Left colon (tissue), 2 donors: ENCODE measurements at regions not wholly inside any gene's neighbourhood (a gene's known extent, or its start where the extent isn't known, plus 50 kb on each side); places are given as distances from the start of the nearest gene placed in this dataset.

Experiments
- ATAC-seq: fragments of 200-7000 bp; cut with Tn5 transposase; one replicate; pipeline ENCODE4 v1.9.1; 2020; ENCODE audit warnings: mild to moderate bottlenecking, moderate library complexity
- DNase-seq, 2 donors: peaks; one replicate each; pipeline ENCODE4 v3.0.0-alpha.2; 2020
- intact Hi-C, 2 donors: fragments of 100-400 bp; cut with DNase I in 1 of 2; cut with micrococcal nuclease in 1 of 2; formaldehyde crosslinking; loops; one replicate each; pipeline versions ENCODE4 v1.11.2 to v1.14.0; 2022; cut with DNase I, micrococcal nuclease
- donor health status: DM: no; HTN: no; CAD: no.
- donor health status: DM: yes; HTN: yes; CAD: no.

- intact Hi-C loops = no loop called here
- DNase-seq = no peak
These were observed 242.8 kb upstream of the CXCR4 start for GRCh38 chr2:136360790-136361189.

GRCh38 chr2:136359121-136359965 is 241.4 kb upstream of the CXCR4 start:
- ATAC-seq (no peak), DNase-seq (no peak)
- intact Hi-C loops = no loop called here

More at GRCh38 chr2:136360790-136361189, 242.8 kb upstream of the CXCR4 start:
- ATAC-seq = no peak

GRCh38 chr2:136358576-136358975 is 240.6 kb upstream of the CXCR4 start:
- intact Hi-C loops = no loop called here

GRCh38 chr2:136357007-136357380 is 239.0 kb upstream of the CXCR4 start:
- DNase-seq = no peak
- ATAC-seq = no peak
- intact Hi-C loops = no loop called here

More at GRCh38 chr2:136358576-136358975, 240.6 kb upstream of the CXCR4 start:
- ATAC-seq (no peak), DNase-seq (no peak)

GRCh38 chr2:136356125-136357006 is 238.4 kb upstream of the CXCR4 start:
- intact Hi-C loops = no loop called here
- ATAC-seq = no peak

GRCh38 chr2:136351684-136352083 is 233.7 kb upstream of the CXCR4 start:
- DNase-seq (no peak), ATAC-seq (no peak)
- intact Hi-C loops = no loop called here

More at GRCh38 chr2:136356125-136357006, 238.4 kb upstream of the CXCR4 start:
- no peak for DNase-seq

- ATAC-seq (no peak), DNase-seq (no peak)
- intact Hi-C loops = no loop called here
These were observed 230.0 kb upstream of the CXCR4 start for GRCh38 chr2:136347981-136348380.

GRCh38 chr2:136344339-136344738 is 226.4 kb upstream of the CXCR4 start:
- intact Hi-C loops = no loop called here
- DNase-seq (no peak), ATAC-seq (no peak)

GRCh38 chr2:136342138-136342537 is 224.2 kb upstream of the CXCR4 start:
- intact Hi-C loops = no loop called here
- ATAC-seq (no peak), DNase-seq (no peak)

GRCh38 chr2:136334967-136335366 is 217.0 kb upstream of the CXCR4 start:
- intact Hi-C loops = no loop called here
- no peak for ATAC-seq

GRCh38 chr2:136332436-136333095 is 214.6 kb upstream of the CXCR4 start:
- DNase-seq = no peak
- intact Hi-C loops = no loop called here
- ATAC-seq = no peak

More at GRCh38 chr2:136334967-136335366, 217.0 kb upstream of the CXCR4 start:
- DNase-seq = no peak

GRCh38 chr2:136331226-136331625 is 213.3 kb upstream of the CXCR4 start:
- ATAC-seq = no peak
- no peak for DNase-seq
- intact Hi-C loops = no loop called here

- ATAC-seq (no peak), DNase-seq (no peak)
- intact Hi-C loops = no loop called here
These were observed 210.4 kb upstream of the CXCR4 start for GRCh38 chr2:136328207-136328795.

GRCh38 chr2:136327162-136327852 is 209.4 kb upstream of the CXCR4 start:
- peak; percentile 44 for ATAC-seq
- peak; percentile 34 to 38 for DNase-seq
- intact Hi-C loops = no loop called here

GRCh38 chr2:136325844-136326331 is 207.9 kb upstream of the CXCR4 start:
- DNase-seq (no peak), ATAC-seq (no peak)
- intact Hi-C loops = no loop called here

GRCh38 chr2:136324966-136325365 is 207.0 kb upstream of the CXCR4 start:
- intact Hi-C loops = no loop called here
- no peak for DNase-seq
- ATAC-seq = no peak

- intact Hi-C loops = no loop called here
- ATAC-seq = no peak
- DNase-seq = no peak
These were observed 206.0 kb upstream of the CXCR4 start for GRCh38 chr2:136323935-136324334.

- intact Hi-C loops = no loop called here
- DNase-seq (no peak), ATAC-seq (peak; percentile 16)
These were observed 205.2 kb upstream of the CXCR4 start for GRCh38 chr2:136323195-136323594.
